Gastrocnemius medialis (tissue), 4 donors: ENCODE measurements at regions not wholly inside any gene's neighbourhood (a gene's known extent, or its start where the extent isn't known, plus 50 kb on each side); places are given as distances from the start of the nearest gene placed in this dataset.

ENCODE experiments used
- ATAC-seq, 2 donors: fragments of 150-250 bp; one replicate each; pipeline ENCODE4 v1.9.1; 2016
- DNase-seq, 2 donors: peaks; one replicate each; pipeline ENCODE4 v3.0.0-alpha.2; 2019
- H3K27ac ChIP-seq, 4 donors: fragments of 200-600 bp; sonication (generic); 1 replicate in 1 of 4; 2 replicates in 3 of 4; pipeline ENCODE4 v1.5.1; 2016 to 2018; ENCODE audit warnings: mild to moderate bottlenecking in 2 of 4, moderate library complexity in 1 of 4
- H3K27me3 ChIP-seq, 3 donors: fragments of 200-600 bp; sonication (generic) in 2 of 3; 1 replicate in 1 of 3; 2 replicates in 2 of 3; pipeline versions ENCODE4 v1.5.1 to v1.6.0; 2016 to 2019; ENCODE audit warnings: mild to moderate bottlenecking in 1 of 3, moderate library complexity in 1 of 3
- H3K36me3 ChIP-seq, 2 donors: fragments of 200-600 bp; sonication (generic) in 1 of 2; one replicate each; pipeline ENCODE4 v1.5.1; 2017 to 2018
- H3K4me1 ChIP-seq, 2 donors: fragments of 200-600 bp; sonication (generic) in 1 of 2; one replicate each; pipeline ENCODE4 v1.5.1; 2016 to 2017; ENCODE audit warnings: mild to moderate bottlenecking in 2 of 2
- H3K4me3 ChIP-seq, 4 donors: fragments of 200-600 bp; sonication (generic) in 3 of 4; 1 replicate in 1 of 4; 2 replicates in 3 of 4; pipeline ENCODE4 v1.5.1; 2016 to 2019; ENCODE audit warnings: mild to moderate bottlenecking in 2 of 4
- H3K9me3 ChIP-seq, 3 donors: fragments of 200-600 bp; sonication (generic) in 2 of 3; 1 replicate in 1 of 3; 2 replicates in 2 of 3; pipeline ENCODE4 v1.5.1; 2016 to 2019
- POLR2A ChIP-seq, 2 donors: fragments of 450-650 bp; IDR thresholded peaks; one replicate each; pipeline ENCODE4 v1.6.1; 2017; ENCODE audit warnings: antibody characterized with exemption in 2 of 2, mild to moderate bottlenecking in 2 of 2, moderate library complexity in 2 of 2
- in situ Hi-C, 4 donors: fragments of 200-750 bp; cut with MboI; loops; one replicate each; pipeline versions ENCODE4 v1.15.0 to v1.8.0; 2017; ENCODE audit warnings: low sequenced_read_pairs in 4 of 4
- intact Hi-C: fragments of 100-400 bp; cut with DNase I; formaldehyde crosslinking; loops from one replicate; pipeline ENCODE4 v1.15.1; 2023; ENCODE audit warnings: low total_unique reads
- TF ChIP-seq, protein P1 (sequence below), 5 experiments: fragments of 450-650 bp in 3 of 5; fragments of 200-600 bp in 2 of 5; sonication (generic) in 2 of 5; IDR thresholded peaks in 4 of 5; conservative IDR thresholded peaks in 1 of 5; 1 replicate in 4 of 5; 2 replicates in 1 of 5; pipeline ENCODE4 v1.5.1; 2016 to 2019; ENCODE audit warnings: antibody characterized with exemption in 5 of 5, mild to moderate bottlenecking in 3 of 5, moderate library complexity in 3 of 5

DNA sequence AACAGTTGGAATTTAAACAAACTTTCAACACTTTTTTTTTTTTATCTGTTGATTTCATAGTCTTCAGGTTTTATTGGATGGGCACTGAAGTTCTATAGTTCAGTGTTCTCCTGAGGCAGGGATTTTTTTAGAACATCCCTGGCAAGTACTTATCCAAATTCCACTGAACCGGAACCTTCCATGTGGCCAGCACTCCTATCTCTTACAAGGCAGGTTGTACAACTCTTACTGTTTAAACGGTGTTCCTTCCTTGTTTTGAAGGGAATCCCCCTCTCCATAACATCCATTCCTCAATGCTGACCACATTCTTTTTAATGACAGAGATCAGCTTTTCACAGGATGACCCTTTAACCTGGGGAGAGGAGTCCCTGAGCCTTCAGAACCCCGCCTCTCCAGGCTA, 238.9 kb upstream of the CTBP2 start:
- no peaks in the 10 kb centered on the region for H3K36me3 ChIP-seq
- peaks cover 0 to under 1% (median 0%) of the 10 kb centered on the region in 3 donors for H3K9me3 ChIP-seq
- H3K27ac ChIP-seq, result no peak overlapping the region
- no peaks in the 10 kb centered on the region for H3K4me1 ChIP-seq
- intact Hi-C loops (no loop called here), in situ Hi-C loops (no loop called here)
- DNase-seq (no peak), ATAC-seq (no peak)
- no peak overlapping the region for H3K4me3 ChIP-seq
- TF ChIP-seq POLR2A (IDR thresholded peaks at IDR 0.05), result no peak
- TF ChIP-seq, protein P1, sequence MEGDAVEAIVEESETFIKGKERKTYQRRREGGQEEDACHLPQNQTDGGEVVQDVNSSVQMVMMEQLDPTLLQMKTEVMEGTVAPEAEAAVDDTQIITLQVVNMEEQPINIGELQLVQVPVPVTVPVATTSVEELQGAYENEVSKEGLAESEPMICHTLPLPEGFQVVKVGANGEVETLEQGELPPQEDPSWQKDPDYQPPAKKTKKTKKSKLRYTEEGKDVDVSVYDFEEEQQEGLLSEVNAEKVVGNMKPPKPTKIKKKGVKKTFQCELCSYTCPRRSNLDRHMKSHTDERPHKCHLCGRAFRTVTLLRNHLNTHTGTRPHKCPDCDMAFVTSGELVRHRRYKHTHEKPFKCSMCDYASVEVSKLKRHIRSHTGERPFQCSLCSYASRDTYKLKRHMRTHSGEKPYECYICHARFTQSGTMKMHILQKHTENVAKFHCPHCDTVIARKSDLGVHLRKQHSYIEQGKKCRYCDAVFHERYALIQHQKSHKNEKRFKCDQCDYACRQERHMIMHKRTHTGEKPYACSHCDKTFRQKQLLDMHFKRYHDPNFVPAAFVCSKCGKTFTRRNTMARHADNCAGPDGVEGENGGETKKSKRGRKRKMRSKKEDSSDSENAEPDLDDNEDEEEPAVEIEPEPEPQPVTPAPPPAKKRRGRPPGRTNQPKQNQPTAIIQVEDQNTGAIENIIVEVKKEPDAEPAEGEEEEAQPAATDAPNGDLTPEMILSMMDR (IDR thresholded peaks at IDR 0.05 in 4 of 5, conservative IDR thresholded peaks at IDR 0.05 in 1 of 5), result no peak
- no peaks in the 10 kb centered on the region for H3K27me3 ChIP-seq

DNA sequence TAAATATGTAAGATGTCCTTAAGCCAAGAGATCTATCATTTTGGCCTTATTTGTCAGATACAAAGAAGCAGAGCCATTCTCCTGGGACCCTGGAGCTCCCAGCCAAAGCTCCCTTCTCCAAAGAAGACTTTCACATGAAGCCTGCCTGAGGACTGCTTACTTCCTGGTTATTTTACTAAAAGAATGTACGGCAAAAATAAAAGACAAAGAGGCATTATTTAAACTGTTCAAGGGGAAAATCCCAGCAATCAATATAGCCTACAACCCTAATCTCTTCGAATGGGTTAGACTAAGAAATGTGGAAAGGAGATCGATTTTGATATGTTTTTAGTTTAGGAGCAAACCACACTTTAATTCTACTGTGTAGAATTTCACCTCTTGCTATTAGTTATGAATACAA, 237.9 kb upstream of the CTBP2 start:
- ATAC-seq (no peak), DNase-seq (no peak)
- TF ChIP-seq, protein P1 (IDR thresholded peaks at IDR 0.05 in 4 of 5, conservative IDR thresholded peaks at IDR 0.05 in 1 of 5), result no peak
- TF ChIP-seq POLR2A (IDR thresholded peaks at IDR 0.05), result no peak
- Histone ChIP-seq H3K27ac (no peak overlapping the region), H3K4me3 (no peak overlapping the region), H3K9me3 (no peaks in the 10 kb centered on the region), H3K27me3 (no peaks in the 10 kb centered on the region), H3K36me3 (no peaks in the 10 kb centered on the region), H3K4me1 (no peaks in the 10 kb centered on the region)
- intact Hi-C loops (no loop called here), in situ Hi-C loops (no loop called here)

DNA sequence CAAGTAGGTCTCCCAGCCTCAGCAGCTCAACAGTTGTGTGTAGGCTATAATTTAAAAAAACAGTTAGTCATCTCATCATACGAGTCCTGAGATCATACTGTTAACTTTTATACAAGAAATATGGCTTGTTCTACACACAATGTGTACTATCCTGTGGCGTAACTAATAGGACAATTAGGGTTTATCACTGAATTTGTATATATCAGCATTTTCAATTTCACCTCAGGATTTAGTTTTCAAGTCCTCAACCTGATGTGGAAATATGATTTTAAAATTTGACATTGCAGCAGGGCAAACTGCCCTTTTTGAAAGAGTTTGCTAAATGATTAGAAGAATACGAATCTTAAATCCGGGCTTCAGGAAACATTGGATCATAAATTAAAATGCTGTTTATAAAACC, 237.2 kb upstream of the CTBP2 start:
- in situ Hi-C loops (no loop called here), intact Hi-C loops (no loop called here)
- Histone ChIP-seq H3K4me1 (no peaks in the 10 kb centered on the region), H3K27ac (no peak overlapping the region), H3K36me3 (no peaks in the 10 kb centered on the region), H3K9me3 (no peaks in the 10 kb centered on the region), H3K4me3 (no peak overlapping the region), H3K27me3 (no peaks in the 10 kb centered on the region)
- ATAC-seq (no peak), DNase-seq (no peak)
- TF ChIP-seq, protein P1 (IDR thresholded peaks at IDR 0.05 in 4 of 5, conservative IDR thresholded peaks at IDR 0.05 in 1 of 5), result no peak

DNA sequence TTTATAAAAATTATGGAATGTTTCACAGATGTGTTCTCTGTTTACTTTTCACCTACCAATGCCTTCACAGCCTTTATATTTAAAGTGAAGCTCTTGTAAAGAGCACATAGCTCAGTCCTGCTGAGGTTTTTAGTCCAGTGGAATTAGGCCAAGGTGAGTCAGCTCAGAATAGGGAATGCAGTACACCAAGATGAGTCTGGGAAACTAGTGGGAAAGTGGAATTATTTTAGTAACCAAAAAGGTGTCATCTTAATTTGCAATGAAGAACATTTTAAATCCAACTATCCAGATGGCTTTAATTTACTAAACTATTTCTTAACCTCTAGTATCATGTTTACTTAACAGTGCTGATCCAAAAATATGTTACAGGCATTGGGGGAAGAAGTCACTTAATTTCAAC, 236.3 kb upstream of the CTBP2 start:
- ATAC-seq (no peak), DNase-seq (no peak)
- H3K4me3 ChIP-seq, result no peak overlapping the region
- intact Hi-C loops, result no loop called here
- H3K4me1 ChIP-seq, result no peaks in the 10 kb centered on the region
- no peak for TF ChIP-seq POLR2A (IDR thresholded peaks at IDR 0.05)
- TF ChIP-seq, protein P1 (IDR thresholded peaks at IDR 0.05 in 4 of 5, conservative IDR thresholded peaks at IDR 0.05 in 1 of 5), result no peak
- H3K27ac ChIP-seq, result no peak overlapping the region
- H3K27me3 ChIP-seq, result no peaks in the 10 kb centered on the region
- no peaks in the 10 kb centered on the region for H3K9me3 ChIP-seq
- no peaks in the 10 kb centered on the region for H3K36me3 ChIP-seq
- in situ Hi-C loops, result no loop called here

DNA sequence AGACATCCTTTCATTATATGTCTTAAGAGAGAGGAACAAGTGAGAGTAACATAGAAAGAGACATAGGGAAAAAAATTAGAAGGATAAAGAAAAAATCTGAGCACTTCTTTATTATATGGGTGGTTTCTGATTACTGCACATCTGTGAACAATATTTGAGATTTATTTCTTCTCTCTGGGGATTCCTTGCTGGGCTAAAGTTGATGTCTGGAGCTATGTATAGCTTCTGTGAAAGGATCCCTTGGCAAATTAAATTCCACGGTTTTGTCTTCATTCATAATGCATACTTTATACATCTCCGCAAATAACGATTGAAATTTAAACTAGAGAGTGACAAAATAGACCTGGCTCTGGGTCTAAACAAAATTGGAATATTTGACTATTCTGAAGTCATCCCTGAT, 232.2 kb upstream of the CTBP2 start:
- H3K36me3 ChIP-seq, result no peaks in the 10 kb centered on the region
- H3K9me3 ChIP-seq, result no peaks in the 10 kb centered on the region
- in situ Hi-C loops, result no loop called here
- H3K27ac ChIP-seq, result no peak overlapping the region
- ATAC-seq (no peak), DNase-seq (no peak)
- no peaks in the 10 kb centered on the region for H3K4me1 ChIP-seq
- TF ChIP-seq, protein P1 (IDR thresholded peaks at IDR 0.05 in 4 of 5, conservative IDR thresholded peaks at IDR 0.05 in 1 of 5), result no peak
- no peak for TF ChIP-seq POLR2A (IDR thresholded peaks at IDR 0.05)
- no peaks in the 10 kb centered on the region for H3K27me3 ChIP-seq
- intact Hi-C loops, result no loop called here
- no peak overlapping the region for H3K4me3 ChIP-seq
